Endothelial cell of umbilical vein (primary cell): ENCODE measurements at regions not wholly inside any gene's neighbourhood (a gene's known extent, or its start where the extent isn't known, plus 50 kb on each side); places are given as distances from the start of the nearest gene placed in this dataset.

ENCODE experiments used
- EZH2 ChIP-seq: IDR thresholded peaks from 2 replicates; pipeline ENCODE4 v1.6.1; 2012; ENCODE audit warnings: borderline replicate concordance, low read depth, mild to moderate bottlenecking, moderate library complexity, low read length, inconsistent platforms; ENCODE audit not compliant: severe bottlenecking
- FOS ChIP-seq: IDR thresholded peaks from 2 replicates; pipeline ENCODE4 v1.6.1; 2011; ENCODE audit warnings: mild to moderate bottlenecking, low read length, moderate library complexity, borderline replicate concordance; ENCODE audit not compliant: insufficient read depth
- GATA2 ChIP-seq: IDR thresholded peaks from 2 replicates; pipeline ENCODE4 v1.7.0; 2011; ENCODE audit warnings: low read depth, mild to moderate bottlenecking, moderate library complexity, mixed read lengths, low read length; ENCODE audit not compliant: insufficient read length, insufficient read depth
- JUN ChIP-seq: IDR thresholded peaks from 2 replicates; pipeline ENCODE4 v1.6.1; 2011; ENCODE audit warnings: borderline replicate concordance, low read depth; ENCODE audit not compliant: insufficient read length, insufficient read depth
- MYC ChIP-seq: IDR thresholded peaks from one replicate; pipeline ENCODE4 v1.6.1; 2011; ENCODE audit warnings: mild to moderate bottlenecking, low read depth, low read length
- POLR2A ChIP-seq: IDR thresholded peaks from 2 replicates; pipeline ENCODE4 v1.6.1; 2012; ENCODE audit warnings: low read depth, mild to moderate bottlenecking, control low read depth, low read length
- POLR2AphosphoS5 ChIP-seq: IDR thresholded peaks from 2 replicates; pipeline ENCODE4 v1.6.1; 2012; ENCODE audit warnings: low read depth, mild to moderate bottlenecking, control low read depth, low read length, moderate library complexity; ENCODE audit not compliant: insufficient read depth
- TF ChIP-seq, protein P1 (sequence below), 2 donors: IDR thresholded peaks; 1 replicate in 1 of 2; 2 replicates in 1 of 2; pipeline ENCODE4 v1.5.1; 2011; ENCODE audit warnings: low read length in 2 of 2, mild to moderate bottlenecking in 2 of 2, moderate library complexity in 2 of 2, control low read depth in 1 of 2, inconsistent platforms in 1 of 2, low read depth in 1 of 2; ENCODE audit not compliant: insufficient read depth in 1 of 2; ENCODE audit errors: extremely low read depth in 1 of 2
- TF ChIP-seq, protein P2 (sequence below): IDR thresholded peaks from 2 replicates; pipeline ENCODE4 v1.6.1; 2011; ENCODE audit not compliant: insufficient read depth, insufficient read length

DNA sequence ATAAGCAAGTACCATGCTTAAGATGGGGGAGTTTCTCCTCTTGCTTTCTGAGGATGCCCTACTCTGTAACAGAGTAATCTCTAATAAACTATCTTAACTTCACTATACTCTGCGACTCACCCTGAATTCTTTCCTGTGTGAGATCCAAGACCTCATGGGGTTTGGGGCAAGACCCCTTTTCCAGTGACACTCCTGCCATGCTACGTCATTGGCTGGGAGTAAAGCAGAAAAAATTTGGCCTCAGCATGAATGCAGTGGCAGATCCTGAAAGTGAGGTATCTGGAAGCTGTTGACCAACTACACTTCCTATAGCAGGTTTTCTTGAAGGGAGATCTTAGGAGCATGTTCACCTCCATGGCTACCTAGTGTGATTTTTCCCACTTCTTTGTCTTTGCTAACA is 109.1 kb upstream of the MED14 start:
- TF ChIP-seq POLR2A (no peak), EZH2 (no peak), POLR2AphosphoS5 (no peak), FOS (no peak), JUN (no peak), MYC (no peak), GATA2 (no peak)
- TF ChIP-seq, protein P1, sequence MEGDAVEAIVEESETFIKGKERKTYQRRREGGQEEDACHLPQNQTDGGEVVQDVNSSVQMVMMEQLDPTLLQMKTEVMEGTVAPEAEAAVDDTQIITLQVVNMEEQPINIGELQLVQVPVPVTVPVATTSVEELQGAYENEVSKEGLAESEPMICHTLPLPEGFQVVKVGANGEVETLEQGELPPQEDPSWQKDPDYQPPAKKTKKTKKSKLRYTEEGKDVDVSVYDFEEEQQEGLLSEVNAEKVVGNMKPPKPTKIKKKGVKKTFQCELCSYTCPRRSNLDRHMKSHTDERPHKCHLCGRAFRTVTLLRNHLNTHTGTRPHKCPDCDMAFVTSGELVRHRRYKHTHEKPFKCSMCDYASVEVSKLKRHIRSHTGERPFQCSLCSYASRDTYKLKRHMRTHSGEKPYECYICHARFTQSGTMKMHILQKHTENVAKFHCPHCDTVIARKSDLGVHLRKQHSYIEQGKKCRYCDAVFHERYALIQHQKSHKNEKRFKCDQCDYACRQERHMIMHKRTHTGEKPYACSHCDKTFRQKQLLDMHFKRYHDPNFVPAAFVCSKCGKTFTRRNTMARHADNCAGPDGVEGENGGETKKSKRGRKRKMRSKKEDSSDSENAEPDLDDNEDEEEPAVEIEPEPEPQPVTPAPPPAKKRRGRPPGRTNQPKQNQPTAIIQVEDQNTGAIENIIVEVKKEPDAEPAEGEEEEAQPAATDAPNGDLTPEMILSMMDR (IDR thresholded peaks at IDR 0.05; ENCODE audit: extremely low read depth in 1 of 2, insufficient read depth in 1 of 2, low read depth in 1 of 2, low read length in 2 of 2), result no peak
- TF ChIP-seq, protein P2, sequence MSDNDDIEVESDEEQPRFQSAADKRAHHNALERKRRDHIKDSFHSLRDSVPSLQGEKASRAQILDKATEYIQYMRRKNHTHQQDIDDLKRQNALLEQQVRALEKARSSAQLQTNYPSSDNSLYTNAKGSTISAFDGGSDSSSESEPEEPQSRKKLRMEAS, result no peak
